Adipocyte (in vitro differentiated cells): ENCODE measurements at regions not wholly inside any gene's neighbourhood (a gene's known extent, or its start where the extent isn't known, plus 50 kb on each side); places are given as distances from the start of the nearest gene placed in this dataset.

Source experiments
- DNase-seq: peaks from one replicate; pipeline ENCODE4 v3.0.0-alpha.2; 2015; ENCODE audit warnings: low read depth
- H3K27me3 ChIP-seq: replicated peaks from 2 replicates; pipeline ENCODE4 v1.7.0; 2013; ENCODE audit warnings: mild to moderate bottlenecking, low read length, moderate library complexity; ENCODE audit not compliant: control insufficient read depth, insufficient read depth
- H3K36me3 ChIP-seq: 2 replicates; pipeline ENCODE4 v1.7.0; 2013; ENCODE audit warnings: low read length, mild to moderate bottlenecking, moderate library complexity; ENCODE audit not compliant: control insufficient read depth, insufficient read depth, severe bottlenecking
- H3K4me1 ChIP-seq: 2 replicates; pipeline ENCODE4 v1.7.0; 2013; ENCODE audit warnings: mild to moderate bottlenecking, low read length, moderate library complexity; ENCODE audit not compliant: control insufficient read depth, insufficient read depth
- H3K4me3 ChIP-seq: 2 replicates; pipeline ENCODE4 v1.7.0; 2013; ENCODE audit warnings: mild to moderate bottlenecking, low read length, moderate library complexity
- H3K9ac ChIP-seq: 2 replicates; pipeline ENCODE4 v1.7.0; 2013; ENCODE audit warnings: mild to moderate bottlenecking, low read length, moderate library complexity
- H3K9me3 ChIP-seq: 2 replicates; pipeline ENCODE4 v1.7.0; 2013; ENCODE audit warnings: mild to moderate bottlenecking, low read length, moderate library complexity; ENCODE audit not compliant: control insufficient read depth

DNA sequence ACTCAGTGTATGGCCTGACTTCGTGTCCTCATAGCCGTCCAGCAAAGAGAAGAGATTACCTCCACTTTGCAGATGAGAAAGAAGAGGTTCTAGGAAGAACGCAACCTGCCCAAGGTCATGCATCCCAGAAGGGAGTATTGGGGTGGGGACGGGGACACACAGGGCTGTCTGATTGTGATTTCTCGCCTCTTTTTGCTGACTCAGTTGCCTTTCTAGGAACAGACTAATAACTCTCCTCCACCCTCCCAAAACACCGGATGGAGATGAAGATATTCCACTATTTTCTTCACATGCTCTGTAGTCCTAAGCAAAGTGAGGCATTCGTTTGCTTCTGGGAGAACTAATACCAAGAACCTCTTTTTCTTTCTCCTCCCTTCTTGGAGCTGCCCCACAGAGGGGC lies 529.3 kb downstream of the MIAT start:
- peaks cover 64% of the 10 kb centered on the region for H3K27me3 ChIP-seq
- no peak for DNase-seq
- H3K4me3 ChIP-seq: no peak overlapping the region

GRCh38 chr22:27192135-27192829 lies 534.9 kb downstream of the MIAT start:
- Histone ChIP-seq H3K9me3 (peaks cover 11% of the 10 kb centered on the region), H3K27me3 (peaks cover 48% of the 10 kb centered on the region), H3K36me3 (no peaks in the 10 kb centered on the region), H3K4me1 (peaks cover 14% of the 10 kb centered on the region), H3K9ac (no peak overlapping the region), H3K4me3 (no peak overlapping the region)
- no peak for DNase-seq

More for the DNA sequence above, 529.3 kb downstream of the MIAT start:
- peaks cover 12% of the 10 kb centered on the region for H3K9me3 ChIP-seq
- no peaks in the 10 kb centered on the region for H3K36me3 ChIP-seq
- peaks cover 7% of the 10 kb centered on the region for H3K4me1 ChIP-seq
- H3K9ac ChIP-seq: no peak overlapping the region

DNA sequence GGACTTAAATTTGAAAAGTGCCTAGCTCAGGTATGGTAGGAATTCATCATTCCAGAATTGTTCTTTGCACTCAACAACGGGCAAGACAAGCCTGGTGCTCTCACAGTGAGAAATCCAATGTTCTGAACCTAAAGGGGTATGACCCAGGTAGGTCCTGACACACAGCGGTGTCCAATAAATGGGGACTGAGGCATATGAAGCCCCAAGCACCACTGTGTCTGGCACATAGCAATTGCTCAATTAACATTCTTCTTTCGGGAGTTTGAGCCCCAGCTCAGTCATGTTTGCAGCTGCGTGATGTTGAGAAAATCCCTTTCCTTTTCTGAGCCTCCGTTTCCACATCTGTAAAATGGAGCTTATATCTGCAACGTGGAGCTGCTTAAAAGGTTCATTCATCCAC lies 535.8 kb downstream of the MIAT start:
- peaks cover 43% of the 10 kb centered on the region for H3K27me3 ChIP-seq
- peaks cover 13% of the 10 kb centered on the region for H3K4me1 ChIP-seq
- peaks cover 11% of the 10 kb centered on the region for H3K9me3 ChIP-seq
- H3K36me3 ChIP-seq: no peaks in the 10 kb centered on the region
- H3K9ac ChIP-seq: no peak overlapping the region
- H3K4me3 ChIP-seq: no peak overlapping the region
- no peak for DNase-seq

DNA sequence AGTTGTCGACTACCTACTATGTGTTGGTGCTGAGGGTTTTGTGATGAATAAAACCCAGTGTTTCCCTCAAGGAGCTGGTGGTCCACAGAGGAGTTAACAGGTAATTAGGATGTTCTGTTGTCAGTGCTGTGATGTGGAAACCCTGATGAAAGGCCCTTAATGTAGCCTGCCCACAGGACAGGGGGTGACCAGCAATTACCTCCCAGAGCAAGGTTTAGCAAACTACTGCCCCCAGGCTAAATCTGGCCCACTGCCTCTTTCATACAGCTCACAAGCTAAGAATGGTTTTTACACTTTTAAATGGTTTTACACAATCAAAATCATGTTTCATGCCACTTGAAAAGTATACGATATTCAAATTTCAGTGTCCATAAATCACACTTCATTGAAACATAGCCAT lies 536.2 kb downstream of the MIAT start:
- Histone ChIP-seq H3K36me3 (no peaks in the 10 kb centered on the region), H3K27me3 (peaks cover 38% of the 10 kb centered on the region), H3K9ac (no peak overlapping the region), H3K9me3 (peaks cover 11% of the 10 kb centered on the region), H3K4me3 (no peak overlapping the region), H3K4me1 (peaks cover 13% of the 10 kb centered on the region)
- no peak for DNase-seq

DNA sequence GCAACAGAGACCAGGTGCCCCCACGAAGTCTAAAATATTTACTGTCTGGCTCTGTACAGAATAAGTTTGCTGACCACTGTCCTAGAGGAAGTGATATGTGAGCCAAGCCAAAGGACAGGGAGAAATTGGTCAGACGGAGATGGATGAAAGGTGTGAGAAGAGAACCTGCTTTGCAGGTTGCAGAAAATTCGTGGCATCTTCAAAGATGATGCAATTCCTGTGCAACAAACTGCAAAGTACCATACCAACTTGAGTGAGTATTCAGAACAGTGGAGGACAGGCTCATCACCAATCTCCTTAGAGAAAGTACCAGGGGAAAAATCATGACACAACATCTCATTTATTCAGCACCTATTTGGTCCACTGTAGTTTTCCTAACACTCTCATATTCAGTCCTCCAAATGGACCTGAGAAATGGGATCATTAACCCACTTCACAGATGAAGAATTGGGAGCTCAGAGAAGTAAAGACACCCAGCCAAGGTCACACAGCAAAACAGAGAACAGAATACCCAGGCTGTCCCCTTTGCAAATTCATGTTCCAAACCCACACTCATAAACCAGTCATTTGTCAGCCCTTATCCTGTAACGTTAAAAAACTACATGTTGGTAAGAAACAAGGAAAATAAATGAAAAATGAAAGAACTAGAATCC lies 536.8 kb downstream of the MIAT start:
- no peak for DNase-seq
- H3K27me3 ChIP-seq: peaks cover 32% of the 10 kb centered on the region
- no peak overlapping the region for H3K9ac ChIP-seq
- H3K4me1 ChIP-seq: peaks cover 13% of the 10 kb centered on the region
- peaks cover 11% of the 10 kb centered on the region for H3K9me3 ChIP-seq
- no peaks in the 10 kb centered on the region for H3K36me3 ChIP-seq
- H3K4me3 ChIP-seq: no peak overlapping the region

- Histone ChIP-seq H3K36me3 (no peaks in the 10 kb centered on the region), H3K9ac (no peak overlapping the region), H3K4me3 (no peak overlapping the region), H3K9me3 (peaks cover 11% of the 10 kb centered on the region), H3K27me3 (peaks cover 27% of the 10 kb centered on the region), H3K4me1 (peaks cover 13% of the 10 kb centered on the region)
- no peak for DNase-seq
Measured at GRCh38 chr22:27195094-27195493, 537.7 kb downstream of the MIAT start.

GRCh38 chr22:27195494-27195893 lies 538.1 kb downstream of the MIAT start:
- no peak overlapping the region for H3K4me3 ChIP-seq
- H3K27me3 ChIP-seq: peaks cover 27% of the 10 kb centered on the region
- H3K9ac ChIP-seq: no peak overlapping the region
- H3K36me3 ChIP-seq: no peaks in the 10 kb centered on the region
- peaks cover 11% of the 10 kb centered on the region for H3K9me3 ChIP-seq
- no peak for DNase-seq
- H3K4me1 ChIP-seq: peaks cover 13% of the 10 kb centered on the region

GRCh38 chr22:27196606-27197005 lies 539.2 kb downstream of the MIAT start:
- peaks cover 27% of the 10 kb centered on the region for H3K27me3 ChIP-seq
- peaks cover 18% of the 10 kb centered on the region for H3K4me1 ChIP-seq
- no peak overlapping the region for H3K9ac ChIP-seq
- no peaks in the 10 kb centered on the region for H3K36me3 ChIP-seq
- no peak overlapping the region for H3K4me3 ChIP-seq
- peaks cover 2% of the 10 kb centered on the region for H3K9me3 ChIP-seq
- no peak for DNase-seq

- peaks cover 18% of the 10 kb centered on the region for H3K4me1 ChIP-seq
- no peaks in the 10 kb centered on the region for H3K36me3 ChIP-seq
- no peak overlapping the region for H3K9ac ChIP-seq
- H3K27me3 ChIP-seq: peaks cover 27% of the 10 kb centered on the region
- no peak for DNase-seq
- no peaks in the 10 kb centered on the region for H3K9me3 ChIP-seq
- no peak overlapping the region for H3K4me3 ChIP-seq
Measured at GRCh38 chr22:27197052-27197451, 539.7 kb downstream of the MIAT start.

GRCh38 chr22:27197618-27198017 lies 540.2 kb downstream of the MIAT start:
- Histone ChIP-seq H3K27me3 (peaks cover 27% of the 10 kb centered on the region), H3K9me3 (no peaks in the 10 kb centered on the region), H3K4me1 (peaks cover 18% of the 10 kb centered on the region), H3K4me3 (no peak overlapping the region), H3K9ac (no peak overlapping the region), H3K36me3 (no peaks in the 10 kb centered on the region)
- DNase-seq: no peak

- DNase-seq: no peak
- H3K36me3 ChIP-seq: no peaks in the 10 kb centered on the region
- H3K4me1 ChIP-seq: peaks cover 27% of the 10 kb centered on the region
- H3K9ac ChIP-seq: no peak overlapping the region
- H3K4me3 ChIP-seq: no peak overlapping the region
- no peaks in the 10 kb centered on the region for H3K9me3 ChIP-seq
- peaks cover 22% of the 10 kb centered on the region for H3K27me3 ChIP-seq
Measured at GRCh38 chr22:27198518-27199035, 541.2 kb downstream of the MIAT start.
